ENCODE measurements at regions not wholly inside any gene's neighbourhood (a gene's known extent, or its start where the extent isn't known, plus 50 kb on each side); places are given as distances from the start of the nearest gene placed in this dataset.

GRCh38 chr5:42163083-42163482, 238.0 kb downstream of the FBXO4 start:
- TF ChIP-seq CTCF (optimal IDR thresholded peaks at IDR 0.05 in 1 of 3, IDR thresholded peaks at IDR 0.05 in 1 of 3, conservative IDR thresholded peaks at IDR 0.05 in 1 of 3; ENCODE audit: extremely low read depth in 1 of 3, insufficient read depth in 2 of 3, low read length in 3 of 3) (no peak), EZH2 (IDR thresholded peaks at IDR 0.05; ENCODE audit: low read length) (no peak)
